ENCODE measurements at regions not wholly inside any gene's neighbourhood (a gene's known extent, or its start where the extent isn't known, plus 50 kb on each side); places are given as distances from the start of the nearest gene placed in this dataset.

DNA sequence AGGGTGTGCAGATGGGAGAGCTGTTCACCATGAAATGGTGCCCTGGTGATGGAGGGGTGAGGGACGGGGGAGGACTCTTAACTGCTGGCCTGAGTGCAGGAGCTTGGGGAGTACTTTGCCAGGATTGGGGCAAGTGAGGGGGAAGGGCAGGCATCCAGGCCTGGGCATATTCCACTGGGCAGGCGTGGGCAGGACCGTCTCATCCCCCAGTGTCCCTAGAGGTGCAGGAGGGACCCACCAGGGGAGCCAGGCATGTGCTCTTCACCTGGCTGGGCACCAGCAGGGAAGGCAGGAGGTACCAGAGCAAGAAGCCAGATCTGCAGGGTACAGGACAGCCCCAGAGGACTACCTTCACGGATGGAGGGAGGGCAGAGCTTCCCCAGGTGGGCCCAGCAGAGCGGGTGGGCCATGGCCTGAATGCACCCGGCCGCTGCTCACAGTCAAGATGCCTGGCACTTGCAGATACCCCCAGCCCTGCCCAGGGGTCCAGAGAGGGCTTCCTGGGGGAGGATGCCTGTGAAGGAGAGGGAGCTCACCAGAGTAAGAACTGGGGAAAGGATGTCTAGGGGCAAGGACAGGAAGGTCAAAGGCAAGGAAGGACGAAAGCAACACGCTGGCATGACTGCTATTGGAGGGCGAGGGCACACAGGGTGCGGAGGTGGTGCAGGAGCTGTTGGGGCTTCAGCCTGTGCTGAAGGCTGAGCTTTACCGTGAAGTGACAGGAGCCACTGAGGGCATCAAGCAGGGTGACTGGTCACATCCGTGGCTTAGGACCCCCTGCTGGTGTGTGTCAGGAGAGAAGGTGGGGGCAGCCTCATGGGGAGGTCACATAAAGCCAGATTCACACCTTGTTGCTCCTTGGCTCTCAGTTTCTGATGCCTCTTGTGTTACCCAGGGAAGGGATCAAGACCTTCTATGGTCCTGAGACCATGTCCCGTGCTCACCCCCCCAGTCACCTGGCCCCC lies 68.2 kb upstream of the NKX1-1 start:
- Mint-ChIP-seq H3K4me1 (no peaks in the 10 kb centered on the region), H3K9me3 (peaks cover 0 to 1% (median 0%) of the 10 kb centered on the region in 6 donors), H3K27me3 (ENCODE audit: low read depth in 3 of 3) (peaks cover 4 to 8% (median 5%) of the 10 kb centered on the region in 3 donors), H3K4me3 (no peak overlapping the region), H3K36me3 (no peaks in the 10 kb centered on the region), H3K27ac (no peak overlapping the region)
- DNase-seq = no peak

DNA sequence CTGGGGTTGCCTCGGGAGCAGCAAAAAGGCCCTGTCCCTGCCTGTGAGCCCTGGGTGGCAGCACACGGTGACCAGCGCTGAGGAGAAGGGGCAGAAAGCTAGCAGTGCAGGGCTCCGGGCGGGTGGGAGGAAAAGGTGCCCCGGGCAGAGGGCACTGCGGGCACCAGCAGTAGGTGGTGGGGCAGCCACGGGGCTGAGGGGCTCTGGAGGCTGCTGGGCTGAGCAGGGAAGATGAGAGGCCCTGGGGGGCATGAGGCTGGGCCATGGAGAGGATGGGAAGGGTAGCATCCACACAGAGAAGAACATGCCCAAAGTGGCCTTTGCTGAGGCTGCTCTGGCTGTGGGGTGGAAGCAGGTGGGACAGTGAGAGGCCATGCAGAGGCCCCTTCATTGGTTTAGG lies 67.5 kb upstream of the NKX1-1 start:
- Mint-ChIP-seq H3K36me3 (no peaks in the 10 kb centered on the region), H3K9me3 (peaks cover 0 to 1% (median 0%) of the 10 kb centered on the region in 6 donors), H3K4me3 (no peak overlapping the region), H3K4me1 (no peaks in the 10 kb centered on the region), H3K27ac (no peak overlapping the region), H3K27me3 (ENCODE audit: low read depth in 3 of 3) (peaks cover 4 to 8% (median 4%) of the 10 kb centered on the region in 3 donors)
- DNase-seq = no peak

DNA sequence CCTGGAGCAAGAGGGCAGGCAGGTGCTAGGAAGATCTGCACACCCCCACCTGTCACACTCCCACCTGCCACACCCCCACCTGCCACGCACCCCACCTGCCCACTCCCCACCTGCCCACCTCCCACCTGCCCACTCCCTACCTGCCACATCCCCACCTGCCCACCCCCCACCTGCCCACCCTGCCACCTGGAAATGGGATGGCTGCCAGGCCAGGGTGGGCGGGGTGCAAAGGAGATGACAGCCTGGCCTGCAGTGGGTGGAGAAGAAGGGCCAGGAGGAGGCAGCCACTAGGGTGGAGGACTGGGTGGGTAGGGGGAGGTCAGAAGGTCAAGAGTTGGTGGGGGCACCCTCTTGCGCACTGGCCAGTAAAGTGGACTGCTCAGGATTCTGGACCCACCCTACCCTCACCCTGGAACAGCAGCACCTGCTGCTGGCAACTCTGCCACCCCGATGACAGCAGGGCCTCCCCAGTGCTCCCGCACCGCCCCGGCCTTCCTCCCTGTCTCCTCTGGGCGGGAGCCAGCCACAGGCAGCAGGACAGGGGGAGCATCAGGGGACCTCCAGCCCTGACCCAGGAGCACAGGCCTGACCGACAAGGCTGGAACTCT lies 66.8 kb upstream of the NKX1-1 start:
- H3K4me3 Mint-ChIP-seq = no peak overlapping the region
- peaks cover 4 to 5% (median 4%) of the 10 kb centered on the region in 3 donors for H3K27me3 Mint-ChIP-seq (ENCODE audit: low read depth in 3 of 3)

DNA sequence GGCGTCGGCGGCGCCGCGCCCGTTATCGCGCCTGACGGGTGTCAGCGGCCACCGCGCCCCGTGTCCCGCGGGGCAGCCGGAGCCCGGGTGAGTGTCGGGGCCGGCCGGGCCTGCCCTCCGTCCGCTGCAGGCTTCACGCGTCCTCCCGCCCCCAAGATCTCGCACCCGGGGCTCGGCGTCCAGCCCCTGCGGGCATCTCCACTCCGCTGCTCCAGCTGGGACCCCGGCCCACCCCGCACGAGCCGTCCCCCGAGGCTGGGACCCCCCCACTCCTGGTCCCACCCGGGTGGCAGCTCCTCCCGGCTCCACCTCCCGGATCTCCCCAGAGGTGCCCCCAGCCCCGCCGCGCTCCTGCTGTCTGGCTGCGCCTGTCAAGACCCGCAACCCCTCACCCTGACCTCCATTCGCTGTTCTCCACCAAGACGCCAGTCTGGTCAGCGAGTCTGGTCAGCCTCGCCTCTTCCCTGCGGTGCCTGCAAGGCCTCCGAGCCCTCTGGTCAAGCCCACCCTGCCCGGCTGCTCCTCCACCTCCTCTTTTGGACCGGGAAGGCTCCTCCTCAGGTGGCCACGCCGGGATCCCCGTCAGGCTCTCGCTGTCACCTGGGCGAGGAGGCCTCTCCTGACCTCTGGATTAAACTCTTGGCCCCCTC lies 66.0 kb upstream of the NKX1-1 start:
- H3K4me3 Mint-ChIP-seq = no peak overlapping the region
- H3K27me3 Mint-ChIP-seq (ENCODE audit: low read depth in 3 of 3) = peaks cover 4 to 7% (median 5%) of the 10 kb centered on the region in 3 donors
- no peaks in the 10 kb centered on the region for H3K4me1 Mint-ChIP-seq
- no peak for DNase-seq
- peaks cover 0 to 5% (median 0%) of the 10 kb centered on the region in 3 donors for H3K36me3 Mint-ChIP-seq
- peaks cover 0 to 3% (median 0%) of the 10 kb centered on the region in 6 donors for H3K9me3 Mint-ChIP-seq
- no peak overlapping the region for H3K27ac Mint-ChIP-seq

More for the DNA sequence above, 66.8 kb upstream of the NKX1-1 start:
- peaks cover 0 to 1% (median 0%) of the 10 kb centered on the region in 6 donors for H3K9me3 Mint-ChIP-seq
- no peaks in the 10 kb centered on the region for H3K4me1 Mint-ChIP-seq
- DNase-seq = no peak
- no peaks in the 10 kb centered on the region for H3K36me3 Mint-ChIP-seq
- H3K27ac Mint-ChIP-seq = no peak overlapping the region

DNA sequence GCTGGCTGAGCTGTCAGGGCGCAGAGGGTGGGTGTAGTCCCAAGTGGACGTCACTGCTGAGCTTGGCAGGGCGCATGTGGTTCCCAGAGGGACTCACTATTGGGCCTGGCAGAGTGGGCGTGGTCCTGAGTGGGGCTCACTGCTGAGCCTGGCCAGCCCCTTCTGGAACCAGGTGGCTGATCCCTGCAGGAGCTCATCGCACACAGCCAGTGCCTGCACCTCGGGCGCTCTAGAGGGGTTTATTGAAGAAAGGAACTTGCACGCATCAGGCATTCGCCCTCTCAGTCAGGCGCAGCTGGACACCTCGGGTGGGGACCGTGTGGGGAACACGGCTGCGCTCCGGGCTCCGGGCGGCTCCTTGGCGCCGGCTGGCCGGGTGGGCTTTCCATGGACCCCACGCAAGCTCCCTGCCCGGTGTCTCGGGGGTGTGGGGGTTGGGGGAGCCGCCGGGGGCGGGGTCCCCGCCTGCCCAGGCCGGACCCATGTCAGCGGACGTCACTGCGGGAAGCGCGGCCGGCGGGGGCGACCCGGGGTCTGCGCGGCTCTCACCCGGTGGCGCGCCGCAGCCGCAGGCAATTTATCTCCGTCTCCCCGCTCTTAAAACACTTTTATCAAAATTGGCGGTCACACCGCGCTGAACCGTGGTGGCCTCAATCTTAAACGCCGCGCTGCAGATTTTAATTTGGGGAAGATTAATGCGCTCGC lies 65.4 kb upstream of the NKX1-1 start:
- no peak for DNase-seq
- H3K27ac Mint-ChIP-seq = no peak overlapping the region
- peaks cover 0 to 5% (median 0%) of the 10 kb centered on the region in 3 donors for H3K36me3 Mint-ChIP-seq
- H3K27me3 Mint-ChIP-seq (ENCODE audit: low read depth in 3 of 3) = peaks cover 4 to 7% (median 5%) of the 10 kb centered on the region in 3 donors
- H3K4me1 Mint-ChIP-seq = no peaks in the 10 kb centered on the region
- H3K4me3 Mint-ChIP-seq = no peak overlapping the region
- peaks cover 0 to 6% (median 0%) of the 10 kb centered on the region in 6 donors for H3K9me3 Mint-ChIP-seq

DNA sequence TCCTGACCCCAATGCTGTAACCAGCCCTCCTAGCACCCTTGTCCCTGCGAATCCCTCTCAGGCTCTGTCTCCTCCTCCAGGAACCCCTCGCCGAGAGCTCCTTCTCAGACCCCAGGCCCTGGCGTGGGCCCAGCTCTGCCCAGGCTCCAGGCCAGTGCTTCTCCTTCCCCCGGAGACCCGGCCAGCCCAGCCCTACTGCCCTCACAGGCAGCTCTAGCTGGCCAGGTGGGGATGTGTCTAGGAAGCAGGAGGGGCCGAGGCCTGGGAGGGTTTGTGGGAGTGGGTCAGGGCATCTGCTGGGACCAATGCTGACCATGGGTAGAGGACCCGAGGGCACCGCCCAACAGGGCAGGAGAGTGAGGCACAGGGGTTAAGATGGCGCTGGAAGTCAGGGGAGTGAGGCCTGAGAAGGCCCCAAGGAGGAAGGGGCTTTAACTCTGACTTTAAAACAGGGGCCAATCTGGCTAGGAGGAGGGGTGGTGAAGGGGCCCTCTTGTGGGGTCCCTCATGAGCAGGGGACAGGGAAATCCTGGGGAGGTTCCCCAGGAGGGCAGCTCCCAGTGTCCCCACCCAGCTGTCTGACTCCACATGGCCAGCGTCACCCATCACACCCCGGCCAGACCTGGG lies 64.7 kb upstream of the NKX1-1 start:
- Mint-ChIP-seq H3K4me1 (no peaks in the 10 kb centered on the region), H3K27me3 (ENCODE audit: low read depth in 3 of 3) (peaks cover 4 to 7% (median 5%) of the 10 kb centered on the region in 3 donors), H3K36me3 (peaks cover 0 to 5% (median 0%) of the 10 kb centered on the region in 3 donors), H3K9me3 (peaks cover 0 to 6% (median 0%) of the 10 kb centered on the region in 6 donors), H3K4me3 (no peak overlapping the region), H3K27ac (no peak overlapping the region)
- DNase-seq = no peak

DNA sequence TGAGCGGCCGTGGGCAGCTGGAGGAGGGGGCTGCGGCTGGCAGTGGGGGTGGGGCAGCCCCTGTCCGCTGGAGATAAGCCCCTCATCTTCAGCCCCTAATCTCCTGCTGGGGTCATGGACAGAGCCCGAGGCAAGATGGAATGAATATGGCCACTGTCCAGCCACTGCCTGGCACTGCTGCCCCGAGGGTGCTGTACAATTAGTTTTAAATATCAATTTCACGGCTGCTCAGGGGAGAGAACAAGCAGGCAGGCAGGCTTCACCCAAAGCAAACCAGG lies 64.1 kb upstream of the NKX1-1 start:
- DNase-seq = no peak
- H3K9me3 Mint-ChIP-seq = peaks cover 0 to 6% (median 0%) of the 10 kb centered on the region in 6 donors
- peaks cover 0 to 5% (median 0%) of the 10 kb centered on the region in 3 donors for H3K36me3 Mint-ChIP-seq
- H3K27ac Mint-ChIP-seq = no peak overlapping the region
- H3K4me3 Mint-ChIP-seq = no peak overlapping the region
- no peaks in the 10 kb centered on the region for H3K4me1 Mint-ChIP-seq
- peaks cover 0 to 6% (median 4%) of the 10 kb centered on the region in 3 donors for H3K27me3 Mint-ChIP-seq (ENCODE audit: low read depth in 3 of 3)

DNA sequence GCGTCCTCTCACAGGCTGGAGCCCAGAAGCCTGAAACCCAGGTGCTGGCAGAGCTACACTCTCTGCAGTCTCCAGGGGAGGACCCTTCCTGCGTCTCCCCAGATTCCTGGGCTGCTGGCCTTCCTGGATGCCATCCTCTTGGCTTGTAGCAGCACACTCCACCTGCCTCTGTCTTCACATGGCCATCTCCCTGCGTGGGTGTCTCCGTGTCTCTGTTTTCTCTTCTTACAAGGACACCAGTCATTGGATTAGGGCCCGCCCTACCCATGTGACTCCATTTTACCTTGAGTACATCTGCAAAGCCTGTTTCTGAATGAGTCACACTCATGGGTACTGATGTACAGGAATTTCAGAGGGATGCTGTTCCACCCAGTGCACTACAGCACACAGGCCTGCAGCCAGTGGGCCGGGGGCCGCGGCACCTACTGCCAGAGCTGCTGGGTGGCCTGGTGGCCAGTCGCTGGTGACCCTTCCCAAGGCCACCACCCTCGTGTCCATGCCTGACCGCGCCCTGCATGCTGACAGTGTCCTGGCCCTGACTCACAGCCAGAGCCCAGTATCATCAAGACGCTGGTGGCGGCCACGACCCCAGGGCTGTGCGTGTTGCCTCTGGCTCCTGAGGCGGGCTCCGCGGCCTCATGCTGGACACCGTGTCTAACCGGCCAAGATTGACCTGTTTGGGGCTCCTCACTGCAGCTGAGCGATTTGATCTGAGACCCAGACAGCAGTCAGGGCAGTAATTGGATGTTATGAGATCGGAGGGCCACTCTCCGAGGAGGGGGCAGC lies 63.6 kb upstream of the NKX1-1 start:
- Mint-ChIP-seq H3K36me3 (peaks cover 0 to 5% (median 0%) of the 10 kb centered on the region in 3 donors), H3K27ac (no peak overlapping the region), H3K4me1 (no peaks in the 10 kb centered on the region), H3K4me3 (no peak overlapping the region), H3K9me3 (peaks cover 0 to 6% (median 0%) of the 10 kb centered on the region in 6 donors), H3K27me3 (ENCODE audit: low read depth in 3 of 3) (peaks cover 0 to 5% (median 3%) of the 10 kb centered on the region in 3 donors)
- no peak for DNase-seq

DNA sequence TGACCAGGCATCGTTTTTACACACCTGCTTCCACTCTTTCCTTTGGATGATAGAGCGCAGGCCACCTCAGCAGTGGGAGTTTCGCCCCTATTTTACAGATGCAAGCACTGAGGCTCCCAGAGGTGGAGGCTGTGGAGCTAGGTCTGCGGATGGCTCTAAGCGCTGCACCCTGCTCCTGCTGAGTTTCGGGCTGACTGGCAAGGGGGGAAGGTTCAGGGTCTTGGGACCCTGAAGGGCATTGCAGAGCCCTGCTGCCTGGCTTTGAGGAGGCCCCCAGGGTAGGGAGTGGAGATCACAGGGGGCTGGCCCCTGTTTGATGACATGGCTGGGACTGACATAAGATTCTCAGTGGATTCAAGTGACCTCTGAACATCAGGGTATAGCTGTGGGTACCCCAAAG lies 62.8 kb upstream of the NKX1-1 start:
- peaks cover 0 to 6% (median 0%) of the 10 kb centered on the region in 6 donors for H3K9me3 Mint-ChIP-seq
- DNase-seq = no peak
- no peak overlapping the region for H3K4me3 Mint-ChIP-seq
- H3K36me3 Mint-ChIP-seq = peaks cover 0 to 5% (median 0%) of the 10 kb centered on the region in 3 donors
- no peaks in the 10 kb centered on the region for H3K4me1 Mint-ChIP-seq
- H3K27ac Mint-ChIP-seq = no peak overlapping the region
- H3K27me3 Mint-ChIP-seq (ENCODE audit: low read depth in 3 of 3) = peaks cover 0 to 5% (median 3%) of the 10 kb centered on the region in 3 donors

DNA sequence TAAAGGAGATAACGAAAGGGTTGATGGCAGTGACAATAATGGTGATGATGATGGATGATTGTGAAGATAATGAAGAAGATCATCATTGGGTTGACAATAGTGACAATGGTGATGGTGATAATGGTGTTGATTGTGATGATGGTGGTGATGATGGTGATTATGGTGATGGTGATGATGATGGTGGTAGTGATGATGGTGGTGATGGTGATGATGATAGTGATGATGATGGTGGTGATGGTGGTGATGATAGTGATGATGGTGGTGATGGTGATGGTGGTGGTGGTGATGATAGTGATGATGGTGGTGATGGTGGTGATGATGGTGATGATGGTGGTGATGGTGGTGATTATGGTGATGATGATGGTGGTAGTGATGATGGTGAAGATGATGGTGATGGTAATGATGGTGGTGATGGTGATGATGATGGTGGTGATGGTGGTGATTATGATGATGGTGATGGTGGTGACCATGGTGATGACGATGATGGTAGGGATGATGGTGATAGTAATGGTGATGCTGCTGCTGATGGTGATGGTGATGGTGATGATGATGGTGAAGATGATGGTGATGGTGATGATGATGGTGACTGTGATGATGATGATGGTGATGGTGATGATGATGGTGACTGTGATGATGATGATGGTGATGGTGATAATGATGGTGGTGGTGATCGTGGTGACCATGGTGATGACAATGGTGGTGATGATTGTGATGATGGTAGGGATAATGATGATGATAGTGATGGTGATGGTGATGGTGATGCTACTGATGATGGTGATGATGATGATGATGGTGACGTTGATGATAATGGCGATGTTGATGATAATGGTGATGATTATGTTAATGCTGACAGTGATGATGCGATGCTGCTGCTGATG lies 61.6 kb upstream of the NKX1-1 start:
- Mint-ChIP-seq H3K27ac (no peak overlapping the region), H3K4me3 (no peak overlapping the region), H3K27me3 (ENCODE audit: low read depth in 3 of 3) (peaks cover 0 to 5% (median 4%) of the 10 kb centered on the region in 3 donors), H3K36me3 (peaks cover 0 to 5% (median 0%) of the 10 kb centered on the region in 3 donors), H3K4me1 (no peaks in the 10 kb centered on the region), H3K9me3 (peaks cover 0 to 6% (median 0%) of the 10 kb centered on the region in 6 donors)
- DNase-seq = no peak

DNA sequence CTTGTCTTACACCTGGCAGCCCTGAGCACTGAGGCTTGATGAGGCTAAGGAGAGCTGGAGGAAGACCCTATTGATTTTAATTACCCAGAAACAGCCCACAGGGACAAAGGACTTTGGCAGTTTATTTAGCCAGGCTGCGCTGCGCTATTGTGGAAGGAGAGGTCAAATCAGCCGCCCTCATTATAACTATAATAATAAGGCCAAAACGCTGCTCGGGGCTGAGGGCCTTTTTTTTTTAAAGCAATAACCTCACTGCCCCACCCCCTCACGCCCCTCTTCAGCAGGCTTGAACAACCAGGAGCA lies 60.6 kb upstream of the NKX1-1 start:
- H3K27ac Mint-ChIP-seq = no peak overlapping the region
- no peaks in the 10 kb centered on the region for H3K4me1 Mint-ChIP-seq
- DNase-seq = no peak
- no peak overlapping the region for H3K4me3 Mint-ChIP-seq
- H3K27me3 Mint-ChIP-seq (ENCODE audit: low read depth in 3 of 3) = peaks cover 0 to 4% (median 3%) of the 10 kb centered on the region in 3 donors
- H3K36me3 Mint-ChIP-seq = peaks cover 0 to 5% (median 0%) of the 10 kb centered on the region in 3 donors
- peaks cover 0 to 6% (median 0%) of the 10 kb centered on the region in 6 donors for H3K9me3 Mint-ChIP-seq
